RWPE2 (cell line): ENCODE measurements at regions not wholly inside any gene's neighbourhood (a gene's known extent, or its start where the extent isn't known, plus 50 kb on each side); places are given as distances from the start of the nearest gene placed in this dataset.

Experiments used
- ATAC-seq: fragments of 200-7000 bp; cut with Tn5 transposase; 3 replicates; pipeline ENCODE4 v1.9.1; 2021; ENCODE audit warnings: low read depth
- DNase-seq: peaks from one replicate; pipeline ENCODE4 v3.0.0-alpha.2; 2020; ENCODE audit warnings: low spot score
- H3K27ac ChIP-seq: fragments of 450-650 bp; 2 replicates; pipeline ENCODE4 v1.5.1; 2017; ENCODE audit warnings: mild to moderate bottlenecking; ENCODE audit not compliant: poor library complexity, severe bottlenecking
- H3K27me3 ChIP-seq: fragments of 250-450 bp; sonication (Bioruptor Pico); 2 replicates; pipeline ENCODE4 v1.5.1; 2021; ENCODE audit warnings: mild to moderate bottlenecking, moderate library complexity; ENCODE audit not compliant: insufficient read depth, poor library complexity, severe bottlenecking
- H3K36me3 ChIP-seq: fragments of 250-450 bp; sonication (Bioruptor Pico); 2 replicates; pipeline ENCODE4 v1.5.1; 2020; ENCODE audit warnings: low read depth, mild to moderate bottlenecking, moderate library complexity
- H3K4me1 ChIP-seq: fragments of 250-450 bp; sonication (Bioruptor Pico); 2 replicates; pipeline ENCODE4 v1.5.1; 2021; ENCODE audit warnings: mild to moderate bottlenecking, moderate library complexity; ENCODE audit not compliant: insufficient read depth, poor library complexity, severe bottlenecking
- H3K4me3 ChIP-seq: fragments of 250-450 bp; sonication (Bioruptor Pico); 2 replicates; pipeline ENCODE4 v1.5.1; 2021; ENCODE audit warnings: mild to moderate bottlenecking, moderate library complexity; ENCODE audit not compliant: severe bottlenecking
- H3K9me3 ChIP-seq: fragments of 250-450 bp; sonication (Bioruptor Pico); 2 replicates; pipeline ENCODE4 v1.5.1; 2021; ENCODE audit warnings: mild to moderate bottlenecking, moderate library complexity; ENCODE audit not compliant: severe bottlenecking
- CTCF ChIP-seq: fragments of 450-650 bp; IDR thresholded peaks from one replicate; pipeline ENCODE4 v1.5.1; 2017; ENCODE audit warnings: mild to moderate bottlenecking, moderate library complexity; ENCODE audit not compliant: poor library complexity, severe bottlenecking

- no peak for TF ChIP-seq CTCF
- Histone ChIP-seq H3K4me1 (no peaks in the 10 kb centered on the region), H3K27me3 (no peaks in the 10 kb centered on the region), H3K9me3 (no peaks in the 10 kb centered on the region), H3K36me3 (no peaks in the 10 kb centered on the region), H3K27ac (no peak overlapping the region), H3K4me3 (no peak overlapping the region)
- no peak for ATAC-seq
- no peak for DNase-seq
These were observed 248.4 kb upstream of the LMCD1 start for GRCh38 chr3:8253201-8253600.

- ATAC-seq (peak; percentile 98), DNase-seq (no peak)
- TF ChIP-seq CTCF = no peak
- H3K4me3 ChIP-seq = no peak overlapping the region
- H3K36me3 ChIP-seq = no peaks in the 10 kb centered on the region
- no peak overlapping the region for H3K27ac ChIP-seq
- H3K9me3 ChIP-seq = no peaks in the 10 kb centered on the region
- no peaks in the 10 kb centered on the region for H3K4me1 ChIP-seq
- no peaks in the 10 kb centered on the region for H3K27me3 ChIP-seq
These were observed 247.1 kb upstream of the LMCD1 start for GRCh38 chr3:8254489-8254888.

GRCh38 chr3:8255725-8256124, 245.9 kb upstream of the LMCD1 start:
- no peak for ATAC-seq
- Histone ChIP-seq H3K27me3 (no peaks in the 10 kb centered on the region), H3K9me3 (no peaks in the 10 kb centered on the region), H3K4me3 (no peak overlapping the region), H3K36me3 (no peaks in the 10 kb centered on the region), H3K4me1 (no peaks in the 10 kb centered on the region), H3K27ac (no peak overlapping the region)
- TF ChIP-seq CTCF = no peak
- no peak for DNase-seq

- no peak for DNase-seq
- Histone ChIP-seq H3K27ac (no peak overlapping the region), H3K27me3 (no peaks in the 10 kb centered on the region), H3K4me3 (no peak overlapping the region), H3K36me3 (no peaks in the 10 kb centered on the region), H3K4me1 (no peaks in the 10 kb centered on the region), H3K9me3 (no peaks in the 10 kb centered on the region)
- no peak for TF ChIP-seq CTCF
- ATAC-seq = no peak
These were observed 245.1 kb upstream of the LMCD1 start for GRCh38 chr3:8256441-8257071.

- no peak for ATAC-seq
- Histone ChIP-seq H3K4me1 (no peaks in the 10 kb centered on the region), H3K36me3 (no peaks in the 10 kb centered on the region), H3K9me3 (no peaks in the 10 kb centered on the region), H3K27ac (no peak overlapping the region), H3K4me3 (no peak overlapping the region), H3K27me3 (no peaks in the 10 kb centered on the region)
- DNase-seq = no peak
- no peak for TF ChIP-seq CTCF
These were observed 240.6 kb upstream of the LMCD1 start for GRCh38 chr3:8261018-8261417.
